AG04450 (cell line): ENCODE measurements at regions not wholly inside any gene's neighbourhood (a gene's known extent, or its start where the extent isn't known, plus 50 kb on each side); places are given as distances from the start of the nearest gene placed in this dataset.

Experiments used
- CTCF ChIA-PET: fragments of 300-600, 350-600 bp; formaldehyde crosslinking; extraction: SDS; loops from one replicate; lab custom pipeline; 2022; ENCODE audit warnings: antibody characterized with exemption, inconsistent platforms; lab: Charles Lee
- POLR2A ChIA-PET: fragments of 350-600 bp; formaldehyde crosslinking; extraction: SDS; loops from one replicate; lab custom pipeline; 2021; ENCODE audit warnings: antibody characterized with exemption, inconsistent platforms; lab: Yijun Ruan, JAX
- DNase-seq: peaks from one replicate; pipeline ENCODE4 v3.0.0-alpha.2; 2011; ENCODE audit warnings: low read depth, low spot score
- H3K27ac ChIP-seq: one replicate; pipeline ENCODE4 v1.5.1; 2012; ENCODE audit warnings: low read depth, low read length, control low read depth
- H3K27me3 ChIP-seq: one replicate; pipeline ENCODE4 v1.6.0; 2012; ENCODE audit warnings: low read length; ENCODE audit not compliant: control insufficient read depth, insufficient read depth
- H3K4me3 ChIP-seq: 2 replicates; pipeline ENCODE4 v1.5.1; 2011; ENCODE audit warnings: mild to moderate bottlenecking, low read depth, low read length, control low read depth
- H3K9me3 ChIP-seq: 2 replicates; pipeline ENCODE4 v1.5.1; 2012; ENCODE audit warnings: low read length; ENCODE audit not compliant: control insufficient read depth, insufficient read depth
- TF ChIP-seq, protein P1 (sequence below): IDR thresholded peaks from 2 replicates; pipeline ENCODE4 v1.5.1; 2011; ENCODE audit warnings: low read depth, low read length, control low read depth, inconsistent platforms

DNA sequence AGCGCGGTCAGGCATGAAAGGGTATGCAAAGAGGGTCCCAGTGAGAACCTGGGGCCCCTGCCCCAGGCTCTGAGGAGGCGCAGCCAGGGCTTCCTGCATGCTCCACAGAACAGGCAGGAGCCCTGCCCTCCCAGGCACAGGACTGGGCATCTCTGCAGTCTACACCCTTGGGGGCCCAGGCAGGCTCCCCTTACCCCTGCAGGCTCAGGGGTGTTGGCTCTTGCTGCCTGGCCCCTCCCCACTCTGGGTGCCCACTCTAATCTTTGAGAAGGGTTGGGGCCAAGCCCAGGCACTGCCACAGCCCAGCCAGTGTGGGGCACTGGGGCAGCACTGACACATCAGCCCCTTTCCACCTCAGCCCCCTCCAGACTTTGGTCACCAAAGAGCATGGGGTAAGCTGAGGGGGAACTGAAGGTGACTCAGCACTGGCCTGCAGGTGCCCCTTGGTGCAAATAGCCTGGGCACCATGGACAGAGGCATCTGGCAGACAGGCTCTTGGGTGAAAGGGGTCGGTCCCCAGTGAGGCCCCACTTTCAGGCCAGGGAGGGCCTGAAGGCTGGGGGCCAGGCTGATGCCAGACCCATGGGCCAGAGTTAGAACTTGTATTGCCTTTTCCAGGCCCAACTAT is 73.4 kb downstream of the NPAP1 start:
- CTCF ChIA-PET, result no interaction called here
- no peak overlapping the region for H3K27ac ChIP-seq
- DNase-seq, result no peak
- H3K27me3 ChIP-seq, result no peaks in the 10 kb centered on the region
- POLR2A ChIA-PET, result no interaction called here
- peaks cover 26% of the 10 kb centered on the region for H3K9me3 ChIP-seq
- H3K4me3 ChIP-seq, result no peak overlapping the region
- TF ChIP-seq, protein P1, sequence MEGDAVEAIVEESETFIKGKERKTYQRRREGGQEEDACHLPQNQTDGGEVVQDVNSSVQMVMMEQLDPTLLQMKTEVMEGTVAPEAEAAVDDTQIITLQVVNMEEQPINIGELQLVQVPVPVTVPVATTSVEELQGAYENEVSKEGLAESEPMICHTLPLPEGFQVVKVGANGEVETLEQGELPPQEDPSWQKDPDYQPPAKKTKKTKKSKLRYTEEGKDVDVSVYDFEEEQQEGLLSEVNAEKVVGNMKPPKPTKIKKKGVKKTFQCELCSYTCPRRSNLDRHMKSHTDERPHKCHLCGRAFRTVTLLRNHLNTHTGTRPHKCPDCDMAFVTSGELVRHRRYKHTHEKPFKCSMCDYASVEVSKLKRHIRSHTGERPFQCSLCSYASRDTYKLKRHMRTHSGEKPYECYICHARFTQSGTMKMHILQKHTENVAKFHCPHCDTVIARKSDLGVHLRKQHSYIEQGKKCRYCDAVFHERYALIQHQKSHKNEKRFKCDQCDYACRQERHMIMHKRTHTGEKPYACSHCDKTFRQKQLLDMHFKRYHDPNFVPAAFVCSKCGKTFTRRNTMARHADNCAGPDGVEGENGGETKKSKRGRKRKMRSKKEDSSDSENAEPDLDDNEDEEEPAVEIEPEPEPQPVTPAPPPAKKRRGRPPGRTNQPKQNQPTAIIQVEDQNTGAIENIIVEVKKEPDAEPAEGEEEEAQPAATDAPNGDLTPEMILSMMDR, result no peak

DNA sequence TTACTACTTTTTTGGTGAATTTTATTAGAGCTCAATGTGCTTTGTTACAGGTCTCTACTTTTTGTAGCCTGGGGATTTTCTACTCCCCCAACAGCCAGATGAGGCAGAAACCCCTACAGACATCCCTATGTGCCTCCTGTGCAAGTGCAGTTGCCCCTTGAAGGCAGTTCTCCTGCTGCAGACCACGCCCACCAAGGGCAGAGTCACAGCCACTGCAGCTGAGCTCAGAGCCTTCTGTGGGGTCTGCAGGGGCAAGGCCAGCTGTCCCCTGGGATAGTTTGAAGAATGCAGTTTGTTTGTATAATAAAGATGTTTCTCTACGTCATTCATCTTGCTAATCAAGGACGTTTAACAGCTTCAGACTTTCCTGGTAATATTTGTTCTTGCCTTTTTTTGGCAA is 76.8 kb downstream of the NPAP1 start:
- no peak for DNase-seq
- TF ChIP-seq, protein P1, result no peak
- Histone ChIP-seq H3K4me3 (no peak overlapping the region), H3K27ac (no peak overlapping the region), H3K9me3 (peaks cover 21% of the 10 kb centered on the region), H3K27me3 (no peaks in the 10 kb centered on the region)
- CTCF ChIA-PET, result no interaction called here
- POLR2A ChIA-PET, result no interaction called here

DNA sequence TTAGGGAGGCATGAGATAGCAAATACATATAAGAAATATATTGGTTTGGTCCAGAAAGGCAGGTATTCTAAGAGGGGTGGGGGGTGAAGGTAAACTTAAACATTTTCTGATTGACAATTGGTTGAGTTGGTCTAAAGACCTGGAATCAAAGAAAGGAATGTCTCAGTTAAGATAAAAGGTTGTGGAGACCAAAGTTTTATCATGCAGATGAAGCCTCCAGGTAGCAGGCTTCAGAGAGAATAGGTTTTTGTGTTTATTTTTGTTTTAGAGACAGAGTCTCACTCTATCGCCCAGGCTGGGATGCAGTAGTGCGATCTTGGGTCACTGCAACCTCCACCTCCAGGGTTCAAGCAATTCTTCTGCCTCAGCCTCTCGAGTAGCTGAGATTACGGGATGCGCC is 80.5 kb downstream of the NPAP1 start:
- H3K27me3 ChIP-seq, result no peaks in the 10 kb centered on the region
- TF ChIP-seq, protein P1, result no peak
- H3K4me3 ChIP-seq, result no peak overlapping the region
- no peaks in the 10 kb centered on the region; the same call in 1 of the 2 replicates for H3K9me3 ChIP-seq
- no peak overlapping the region for H3K27ac ChIP-seq
- no peak for DNase-seq
- ChIA-PET POLR2A (no interaction called here), CTCF (no interaction called here)

DNA sequence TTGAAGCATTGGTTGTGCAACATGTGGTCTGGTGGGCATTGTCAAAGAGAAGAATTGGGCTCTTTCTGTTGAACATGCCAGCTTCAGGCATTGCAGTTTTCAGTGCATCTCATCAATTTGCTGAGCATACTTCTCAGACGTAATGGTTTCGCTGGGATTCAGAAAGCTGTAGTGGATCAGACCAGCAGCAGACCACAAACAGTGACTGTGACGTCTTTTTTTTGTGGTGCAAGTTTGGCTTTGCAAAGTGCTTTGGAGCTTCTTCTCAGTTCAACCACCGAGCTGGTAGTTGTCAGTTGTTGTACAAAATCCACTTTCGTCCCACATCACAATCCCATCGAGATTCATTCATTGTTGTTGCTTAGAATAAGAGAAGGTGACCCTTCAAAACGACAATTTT is 84.5 kb downstream of the NPAP1 start:
- no peak overlapping the region for H3K27ac ChIP-seq
- TF ChIP-seq, protein P1, result no peak
- H3K9me3 ChIP-seq, result no peaks in the 10 kb centered on the region; the same call in 1 of the 2 replicates
- no peaks in the 10 kb centered on the region for H3K27me3 ChIP-seq
- POLR2A ChIA-PET, result no interaction called here
- no peak for DNase-seq
- H3K4me3 ChIP-seq, result no peak overlapping the region
- CTCF ChIA-PET, result interaction anchor here (1.4 kb wide), 1 partner anchor 741 kb away, joined by 3 read pairs; no protein-coding TSS in a partner anchor

DNA sequence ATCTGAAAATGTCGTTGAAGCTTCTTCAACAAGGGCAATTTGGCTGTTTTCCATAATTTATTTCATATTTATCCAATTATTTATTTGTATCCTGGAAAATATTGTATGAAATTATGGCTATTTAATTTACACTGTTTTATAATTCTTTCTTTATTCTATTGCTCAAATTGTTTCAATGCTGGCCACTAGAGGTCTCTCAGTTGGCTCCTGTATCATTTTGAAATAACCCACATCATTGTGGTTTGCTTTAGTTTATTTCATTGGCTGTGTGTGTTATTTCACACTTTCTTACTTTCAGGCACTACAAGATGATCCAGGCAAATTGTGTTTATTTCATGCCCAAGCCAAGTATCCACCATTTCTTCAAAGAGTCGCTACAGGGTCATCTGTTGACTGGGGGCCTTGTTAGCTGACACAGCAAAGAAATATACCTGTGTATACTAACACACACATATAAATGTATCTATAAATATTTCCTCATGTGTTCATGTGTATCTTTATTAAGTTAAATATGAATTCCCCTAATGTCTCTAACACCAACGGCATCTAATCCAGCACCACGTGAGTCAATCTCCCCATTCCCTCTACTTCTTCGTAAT is 86.2 kb downstream of the NPAP1 start:
- CTCF ChIA-PET, result no interaction called here
- no peak for DNase-seq
- H3K27ac ChIP-seq, result no peak overlapping the region

More for the DNA sequence above, 86.2 kb downstream of the NPAP1 start:
- POLR2A ChIA-PET, result no interaction called here
- no peaks in the 10 kb centered on the region for H3K27me3 ChIP-seq
- TF ChIP-seq, protein P1, result peak; percentile 53
- no peaks in the 10 kb centered on the region; the same call in 1 of the 2 replicates for H3K9me3 ChIP-seq
- H3K4me3 ChIP-seq, result no peak overlapping the region
